OCI-M1 (cell line): ENCODE measurements at regions not wholly inside any gene's neighbourhood (a gene's known extent, or its start where the extent isn't known, plus 50 kb on each side); places are given as distances from the start of the nearest gene placed in this dataset.
A peak's percentile ranks its signal among the peaks of the same experiment; 100 is the strongest.
"Not testable (repeated sequence)": the region's sequence is repeated elsewhere in the genome, so short reads cannot be mapped to it uniquely, and the experiment has no call there.

Experiments used
- DNase-seq: peaks from one replicate; lab custom pipeline; 2025; lab: John Stamatoyannopoulos, UW

- DNase-seq, result no peak
Measured at GRCh38 chr1:219352961-219353651, 179.4 kb downstream of the LYPLAL1 start.

GRCh38 chr1:219350172-219350931 lies 176.7 kb downstream of the LYPLAL1 start:
- no peak for DNase-seq

- DNase-seq, result no peak
Measured at GRCh38 chr1:219347921-219348391, 174.3 kb downstream of the LYPLAL1 start.

GRCh38 chr1:219347376-219347775 lies 173.7 kb downstream of the LYPLAL1 start:
- no peak for DNase-seq

GRCh38 chr1:219345953-219346352 lies 172.3 kb downstream of the LYPLAL1 start:
- DNase-seq, result no peak

- no peak for DNase-seq
Measured at GRCh38 chr1:219342836-219343235, 169.2 kb downstream of the LYPLAL1 start.

- peak; percentile 10 for DNase-seq
Measured at GRCh38 chr1:219340796-219341195, 167.1 kb downstream of the LYPLAL1 start.

GRCh38 chr1:219339466-219339865 lies 165.8 kb downstream of the LYPLAL1 start:
- DNase-seq, result no peak

GRCh38 chr1:219337588-219337987 lies 163.9 kb downstream of the LYPLAL1 start:
- no peak for DNase-seq

GRCh38 chr1:219333626-219334025 lies 159.9 kb downstream of the LYPLAL1 start:
- DNase-seq, result no peak

- DNase-seq, result no peak
Measured at GRCh38 chr1:219331424-219331823, 157.7 kb downstream of the LYPLAL1 start.

- DNase-seq, result no peak
Measured at GRCh38 chr1:219330669-219331068, 157.0 kb downstream of the LYPLAL1 start.

- DNase-seq, result no peak
Measured at GRCh38 chr1:219330001-219330400, 156.3 kb downstream of the LYPLAL1 start.

GRCh38 chr1:219329578-219329977 lies 155.9 kb downstream of the LYPLAL1 start:
- no peak for DNase-seq

GRCh38 chr1:219326843-219327242 lies 153.2 kb downstream of the LYPLAL1 start:
- no peak for DNase-seq

- no peak for DNase-seq
Measured at GRCh38 chr1:219325368-219325742, 151.7 kb downstream of the LYPLAL1 start.

GRCh38 chr1:219324629-219325367 lies 151.1 kb downstream of the LYPLAL1 start:
- peak; percentile 69 for DNase-seq

- DNase-seq, result no peak
Measured at GRCh38 chr1:219324171-219324570, 150.5 kb downstream of the LYPLAL1 start.

GRCh38 chr1:219323426-219323825 lies 149.7 kb downstream of the LYPLAL1 start:
- DNase-seq, result no peak

- no peak for DNase-seq
Measured at GRCh38 chr1:219322766-219323165, 149.1 kb downstream of the LYPLAL1 start.

GRCh38 chr1:219320563-219320962 lies 146.9 kb downstream of the LYPLAL1 start:
- DNase-seq, result not testable (repeated sequence)

GRCh38 chr1:219318826-219319225 lies 145.1 kb downstream of the LYPLAL1 start:
- peak; percentile 15 for DNase-seq
